ENCODE measurements at regions not wholly inside any gene's neighbourhood (a gene's known extent, or its start where the extent isn't known, plus 50 kb on each side); places are given as distances from the start of the nearest gene placed in this dataset.

DNA sequence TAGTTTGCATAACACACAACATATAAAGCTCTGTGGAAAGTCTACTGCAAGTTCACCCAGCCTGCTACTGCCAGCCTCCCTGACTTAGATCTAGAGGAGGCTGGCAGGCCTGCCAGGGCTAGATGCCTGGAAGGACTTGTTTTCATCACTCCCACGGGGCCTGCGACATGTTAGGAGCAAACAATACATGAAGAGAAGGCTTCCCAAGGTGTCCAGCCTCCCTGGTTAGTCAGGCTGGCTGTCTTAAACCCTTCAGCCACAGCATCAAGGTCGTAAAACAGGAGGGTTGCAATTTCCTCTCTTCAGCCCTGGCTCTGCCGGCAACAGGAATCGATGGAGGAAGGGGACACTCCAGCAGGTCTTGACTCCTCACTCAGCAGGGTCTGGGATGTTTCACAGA, 104.5 kb downstream of the NGF start:
- no peaks in the 10 kb centered on the region for H3K9me3 ChIP-seq (ENCODE audit: control insufficient read depth in 2 of 2, low read length in 2 of 2)
- no peaks in the 10 kb centered on the region for H3K36me3 Mint-ChIP-seq
- H3K9me3 Mint-ChIP-seq: peaks cover 0 to 2% (median 0%) of the 10 kb centered on the region in 7 donors
- H3K27ac ChIP-seq (ENCODE audit: insufficient read depth, low read length, poor library complexity, severe bottlenecking): no peak overlapping the region
- H3K27me3 ChIP-seq (ENCODE audit: control insufficient read depth, insufficient read depth, low read length): no peaks in the 10 kb centered on the region
- ATAC-seq (ENCODE audit: low read depth in 2 of 2) (no peak), DNase-seq (no peak)
- no peaks in the 10 kb centered on the region for H3K27me3 Mint-ChIP-seq
- no peak overlapping the region for H3K27ac Mint-ChIP-seq
- H3K36me3 ChIP-seq (ENCODE audit: control insufficient read depth, insufficient read depth, low read length): no peaks in the 10 kb centered on the region
- no peaks in the 10 kb centered on the region for H3K4me1 Mint-ChIP-seq
- H3K4me3 Mint-ChIP-seq: no peak overlapping the region
- no peaks in the 10 kb centered on the region for H3K4me1 ChIP-seq (ENCODE audit: control insufficient read depth, insufficient read depth, low read length, poor library complexity, severe bottlenecking)
- H3K4me3 ChIP-seq (ENCODE audit: low read depth, low read length): no peak overlapping the region

- Histone ChIP-seq H3K36me3 (ENCODE audit: control insufficient read depth, insufficient read depth, low read length) (no peaks in the 10 kb centered on the region), H3K4me3 (ENCODE audit: low read depth, low read length) (no peak overlapping the region), H3K4me1 (ENCODE audit: control insufficient read depth, insufficient read depth, low read length, poor library complexity, severe bottlenecking) (no peaks in the 10 kb centered on the region), H3K9me3 (ENCODE audit: control insufficient read depth in 2 of 2, low read length in 2 of 2) (no peaks in the 10 kb centered on the region), H3K27me3 (ENCODE audit: control insufficient read depth, insufficient read depth, low read length) (no peaks in the 10 kb centered on the region), H3K27ac (ENCODE audit: insufficient read depth, low read length, poor library complexity, severe bottlenecking) (no peak overlapping the region)
- no peaks in the 10 kb centered on the region for H3K4me1 Mint-ChIP-seq
- DNase-seq (no peak), ATAC-seq (ENCODE audit: low read depth in 2 of 2) (no peak)
- no peak overlapping the region for H3K4me3 Mint-ChIP-seq
- no peaks in the 10 kb centered on the region for H3K27me3 Mint-ChIP-seq
- H3K36me3 Mint-ChIP-seq: no peaks in the 10 kb centered on the region
- no peak overlapping the region for H3K27ac Mint-ChIP-seq
- H3K9me3 Mint-ChIP-seq: no peaks in the 10 kb centered on the region
Measured at GRCh38 chr1:115230281-115230680, 107.8 kb downstream of the NGF start.

DNA sequence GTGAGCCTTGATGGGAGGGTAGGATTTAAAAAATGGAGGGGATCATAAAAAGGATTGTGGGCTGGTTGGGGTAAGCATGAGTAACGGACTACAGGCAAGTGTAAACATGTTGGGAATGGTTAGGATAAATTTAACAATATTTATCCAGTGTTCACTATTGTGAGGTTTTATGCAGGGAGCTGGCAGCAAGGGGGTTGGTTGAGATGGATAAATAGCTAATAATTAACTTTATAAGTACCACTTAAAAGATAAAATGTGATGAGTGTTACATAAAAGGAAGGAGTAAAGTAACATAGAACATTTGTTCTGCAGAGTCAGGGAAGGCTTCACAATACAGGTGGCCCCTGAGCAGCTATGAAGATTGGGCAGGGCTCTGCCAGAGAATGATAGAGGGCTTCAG, 109.0 kb downstream of the NGF start:
- DNase-seq (no peak), ATAC-seq (ENCODE audit: low read depth in 2 of 2) (no peak)
- Mint-ChIP-seq H3K9me3 (no peaks in the 10 kb centered on the region), H3K27ac (no peak overlapping the region), H3K36me3 (no peaks in the 10 kb centered on the region), H3K4me1 (no peaks in the 10 kb centered on the region), H3K27me3 (no peaks in the 10 kb centered on the region), H3K4me3 (no peak overlapping the region)
- Histone ChIP-seq H3K4me3 (ENCODE audit: low read depth, low read length) (no peak overlapping the region), H3K27ac (ENCODE audit: insufficient read depth, low read length, poor library complexity, severe bottlenecking) (no peak overlapping the region), H3K4me1 (ENCODE audit: control insufficient read depth, insufficient read depth, low read length, poor library complexity, severe bottlenecking) (no peaks in the 10 kb centered on the region), H3K27me3 (ENCODE audit: control insufficient read depth, insufficient read depth, low read length) (no peaks in the 10 kb centered on the region), H3K9me3 (ENCODE audit: control insufficient read depth in 2 of 2, low read length in 2 of 2) (no peaks in the 10 kb centered on the region), H3K36me3 (ENCODE audit: control insufficient read depth, insufficient read depth, low read length) (no peaks in the 10 kb centered on the region)

- no peaks in the 10 kb centered on the region for H3K27me3 Mint-ChIP-seq
- no peaks in the 10 kb centered on the region for H3K36me3 Mint-ChIP-seq
- DNase-seq: no peak
- no peak overlapping the region for H3K4me3 ChIP-seq (ENCODE audit: low read depth, low read length)
- H3K4me1 ChIP-seq (ENCODE audit: control insufficient read depth, insufficient read depth, low read length, poor library complexity, severe bottlenecking): no peaks in the 10 kb centered on the region
- no peak overlapping the region for H3K4me3 Mint-ChIP-seq
- no peaks in the 10 kb centered on the region for H3K36me3 ChIP-seq (ENCODE audit: control insufficient read depth, insufficient read depth, low read length)
- H3K9me3 ChIP-seq (ENCODE audit: control insufficient read depth in 2 of 2, low read length in 2 of 2): no peaks in the 10 kb centered on the region
- no peak overlapping the region for H3K27ac ChIP-seq (ENCODE audit: insufficient read depth, low read length, poor library complexity, severe bottlenecking)
- H3K9me3 Mint-ChIP-seq: no peaks in the 10 kb centered on the region
- H3K27me3 ChIP-seq (ENCODE audit: control insufficient read depth, insufficient read depth, low read length): no peaks in the 10 kb centered on the region
- no peak overlapping the region for H3K27ac Mint-ChIP-seq
- no peak for ATAC-seq (ENCODE audit: low read depth in 2 of 2)
- no peaks in the 10 kb centered on the region for H3K4me1 Mint-ChIP-seq
Measured at GRCh38 chr1:115228191-115228590, 109.9 kb downstream of the NGF start.

DNA sequence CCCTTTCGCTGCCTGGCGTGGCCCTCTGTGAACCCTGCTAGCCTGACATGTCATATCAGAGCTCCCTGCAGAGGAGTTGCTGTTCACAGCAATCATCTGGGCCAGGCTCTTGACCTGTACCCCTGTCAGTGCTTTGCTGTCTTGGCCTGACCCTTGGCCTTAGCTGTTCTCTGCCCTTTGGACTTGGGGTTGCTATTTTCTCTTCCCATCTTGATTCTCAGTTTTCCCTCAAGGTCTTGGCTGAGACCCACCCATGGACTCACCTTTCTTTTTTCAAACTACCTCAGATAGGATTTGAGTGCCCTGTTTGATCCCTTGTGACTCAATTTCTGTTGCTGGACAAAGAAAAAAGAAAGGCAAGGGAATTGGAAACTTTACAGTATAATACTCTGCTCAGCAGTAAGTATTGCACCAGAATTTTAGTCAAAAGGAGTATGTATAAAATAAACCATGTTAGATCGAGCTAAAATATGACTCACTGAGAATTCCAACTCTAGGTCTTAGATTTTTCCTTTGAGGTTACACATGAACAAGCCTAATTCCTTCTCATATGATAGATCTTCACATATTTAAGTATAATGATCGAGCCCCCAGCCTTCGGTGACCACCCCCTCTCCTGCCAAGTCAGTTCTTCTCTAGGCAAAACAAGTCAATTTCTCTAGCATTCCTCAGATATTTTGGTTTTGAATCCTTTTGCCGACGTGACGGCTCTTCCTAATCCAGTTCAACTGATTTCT, 110.5 kb downstream of the NGF start:
- Mint-ChIP-seq H3K4me3 (no peak overlapping the region), H3K4me1 (no peaks in the 10 kb centered on the region), H3K27ac (no peak overlapping the region), H3K9me3 (no peaks in the 10 kb centered on the region), H3K27me3 (no peaks in the 10 kb centered on the region), H3K36me3 (no peaks in the 10 kb centered on the region)
- H3K27me3 ChIP-seq (ENCODE audit: control insufficient read depth, insufficient read depth, low read length): no peaks in the 10 kb centered on the region
- H3K4me3 ChIP-seq (ENCODE audit: low read depth, low read length): no peak overlapping the region
- DNase-seq (no peak), ATAC-seq (ENCODE audit: low read depth in 2 of 2) (no peak)
- no peaks in the 10 kb centered on the region for H3K9me3 ChIP-seq (ENCODE audit: control insufficient read depth in 2 of 2, low read length in 2 of 2)
- no peaks in the 10 kb centered on the region for H3K36me3 ChIP-seq (ENCODE audit: control insufficient read depth, insufficient read depth, low read length)
- H3K4me1 ChIP-seq (ENCODE audit: control insufficient read depth, insufficient read depth, low read length, poor library complexity, severe bottlenecking): no peaks in the 10 kb centered on the region
- H3K27ac ChIP-seq (ENCODE audit: insufficient read depth, low read length, poor library complexity, severe bottlenecking): no peak overlapping the region

DNA sequence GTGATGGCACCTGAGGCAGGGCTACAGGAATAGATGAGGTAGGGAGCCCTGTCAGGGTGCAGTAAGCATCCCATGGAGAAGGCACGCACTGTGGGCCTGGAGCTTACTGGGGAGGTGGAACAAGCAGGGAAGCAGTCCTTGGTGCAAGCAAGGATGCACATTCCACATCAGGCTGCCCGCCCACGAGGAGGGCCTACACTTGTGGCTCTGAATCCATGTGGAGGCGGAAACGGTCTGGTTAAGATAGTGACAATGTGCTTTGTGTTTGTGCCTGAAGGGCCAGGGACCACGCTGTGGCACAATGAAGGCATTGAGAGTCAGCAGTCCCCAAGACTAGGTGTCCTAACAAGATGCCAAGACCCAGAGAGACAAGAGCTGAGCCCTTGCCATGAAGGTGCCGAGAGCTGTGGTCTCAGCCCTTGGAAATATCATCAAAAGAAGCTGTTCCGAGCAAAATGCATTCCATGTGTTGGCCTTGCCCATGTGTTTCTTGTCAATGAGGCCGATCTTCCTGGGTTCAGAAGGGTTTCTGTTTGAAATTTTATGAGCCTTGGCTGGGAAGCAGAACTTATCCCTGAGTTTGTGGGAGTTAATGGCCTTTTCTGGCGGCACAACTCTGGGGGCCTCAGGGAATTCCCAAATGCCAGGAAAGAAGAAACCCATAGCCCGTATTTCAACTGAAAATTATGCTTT, 111.9 kb downstream of the NGF start:
- no peak overlapping the region for H3K27ac Mint-ChIP-seq
- no peak overlapping the region for H3K27ac ChIP-seq (ENCODE audit: insufficient read depth, low read length, poor library complexity, severe bottlenecking)
- H3K27me3 Mint-ChIP-seq: no peaks in the 10 kb centered on the region
- H3K4me3 ChIP-seq (ENCODE audit: low read depth, low read length): no peak overlapping the region
- H3K27me3 ChIP-seq (ENCODE audit: control insufficient read depth, insufficient read depth, low read length): no peaks in the 10 kb centered on the region
- no peaks in the 10 kb centered on the region for H3K4me1 Mint-ChIP-seq
- no peaks in the 10 kb centered on the region for H3K9me3 Mint-ChIP-seq
- no peak overlapping the region for H3K4me3 Mint-ChIP-seq
- ATAC-seq (ENCODE audit: low read depth in 2 of 2) (no peak), DNase-seq (no peak)
- H3K36me3 Mint-ChIP-seq: no peaks in the 10 kb centered on the region
- no peaks in the 10 kb centered on the region for H3K36me3 ChIP-seq (ENCODE audit: control insufficient read depth, insufficient read depth, low read length)
- no peaks in the 10 kb centered on the region for H3K9me3 ChIP-seq (ENCODE audit: control insufficient read depth in 2 of 2, low read length in 2 of 2)
- H3K4me1 ChIP-seq (ENCODE audit: control insufficient read depth, insufficient read depth, low read length, poor library complexity, severe bottlenecking): no peaks in the 10 kb centered on the region

GRCh38 chr1:115224636-115225035, 113.4 kb downstream of the NGF start:
- Histone ChIP-seq H3K27ac (ENCODE audit: insufficient read depth, low read length, poor library complexity, severe bottlenecking) (no peak overlapping the region), H3K9me3 (ENCODE audit: control insufficient read depth in 2 of 2, low read length in 2 of 2) (no peaks in the 10 kb centered on the region), H3K4me3 (ENCODE audit: low read depth, low read length) (no peak overlapping the region), H3K4me1 (ENCODE audit: control insufficient read depth, insufficient read depth, low read length, poor library complexity, severe bottlenecking) (no peaks in the 10 kb centered on the region), H3K27me3 (ENCODE audit: control insufficient read depth, insufficient read depth, low read length) (no peaks in the 10 kb centered on the region), H3K36me3 (ENCODE audit: control insufficient read depth, insufficient read depth, low read length) (no peaks in the 10 kb centered on the region)
- Mint-ChIP-seq H3K27ac (no peak overlapping the region), H3K36me3 (no peaks in the 10 kb centered on the region), H3K9me3 (no peaks in the 10 kb centered on the region), H3K4me1 (no peaks in the 10 kb centered on the region), H3K27me3 (no peaks in the 10 kb centered on the region), H3K4me3 (no peak overlapping the region)
- DNase-seq (no peak), ATAC-seq (ENCODE audit: low read depth in 2 of 2) (no peak)
